GM12878 (cell line): ENCODE measurements at regions not wholly inside any gene's neighbourhood (a gene's known extent, or its start where the extent isn't known, plus 50 kb on each side); places are given as distances from the start of the nearest gene placed in this dataset.

ENCODE experiments used
- ATAC-seq: fragments of 200-7000 bp; cut with Tn5 transposase; 3 replicates; pipeline ENCODE4 v1.9.1; 2020; ENCODE audit warnings: mild to moderate bottlenecking, moderate library complexity
- BruUV-seq: library from RNA; stranded (reverse); fragments of 400-500 nt; replicated peaks from 2 replicates; lab custom pipeline; 2021; lab: Mats Ljungman, UMichigan
- CTCF ChIA-PET: fragments of 300-600 bp; sonication (Branson Sonifier 250); formaldehyde crosslinking; extraction: SDS; loops from one replicate; lab custom pipeline; 2021; ENCODE audit warnings: inconsistent platforms; lab: Yijun Ruan, JAX
- POLR2A ChIA-PET: fragments of 350-600 bp; formaldehyde crosslinking; extraction: SDS; loops from one replicate; lab custom pipeline; 2021; ENCODE audit warnings: inconsistent platforms; lab: Charles Lee
- RAD21 ChIA-PET: fragments of 300-600 bp; sonication (Branson Sonifier 250); formaldehyde crosslinking; loops from one replicate; lab custom pipeline; 2023; ENCODE audit warnings: antibody characterized with exemption; ENCODE audit not compliant: unreplicated experiment; lab: Charles Lee
- SMC1A ChIA-PET: fragments of 300-600 bp; sonication (Branson Sonifier 250); formaldehyde crosslinking; loops from one replicate; lab custom pipeline; 2023; ENCODE audit not compliant: unreplicated experiment, uncharacterized antibody; lab: Charles Lee
- DNase-seq: peaks from one replicate; pipeline ENCODE4 v3.0.0-alpha.2; 2011; ENCODE audit warnings: low read depth, low spot score
- FAIRE-seq: peaks from 3 replicates; lab custom pipeline; 2011; peaks lifted over from hg19 to GRCh38; lab: Jason Lieb, UNC
- H2AFZ ChIP-seq: 2 replicates; pipeline ENCODE4 v1.6.0; 2011; ENCODE audit warnings: low read depth, low read length, control low read depth; ENCODE audit not compliant: control insufficient read depth
- H3K27ac ChIP-seq: 2 replicates; pipeline ENCODE4 v1.5.1; 2011; ENCODE audit warnings: control low read depth; ENCODE audit not compliant: control insufficient read depth, insufficient read depth
- H3K27me3 ChIP-seq, 2 experiments: replicated peaks in 1 of 2; 2 replicates each; pipeline versions ENCODE4 v1.6.0 to v1.6.1; 2011; ENCODE audit warnings: low read length in 1 of 2; ENCODE audit not compliant: control insufficient read depth in 2 of 2, insufficient read depth in 2 of 2
- H3K36me3 ChIP-seq, 2 experiments: 2 replicates each; pipeline ENCODE4 v1.5.1; 2011; ENCODE audit warnings: low read length in 1 of 2; ENCODE audit not compliant: control insufficient read depth in 2 of 2, insufficient read depth in 2 of 2
- H3K4me1 ChIP-seq: 2 replicates; pipeline ENCODE4 v1.6.1; 2011; ENCODE audit warnings: mild to moderate bottlenecking, low read length, moderate library complexity, mixed read lengths; ENCODE audit not compliant: control insufficient read depth, insufficient read depth
- H3K4me2 ChIP-seq: 2 replicates; pipeline ENCODE4 v1.6.0; 2011; ENCODE audit warnings: control low read depth; ENCODE audit not compliant: control insufficient read depth, insufficient read depth
- H3K4me3 ChIP-seq: fragments of 200-600 bp; sonication (generic); 2 replicates; pipeline ENCODE4 v1.5.1; 2016
- H3K79me2 ChIP-seq: 2 replicates; pipeline ENCODE4 v1.6.0; 2011; ENCODE audit warnings: low read length; ENCODE audit not compliant: control insufficient read depth, insufficient read depth
- H3K9ac ChIP-seq: 2 replicates; pipeline ENCODE4 v1.8.0; 2011; ENCODE audit warnings: low read length, control low read depth, mixed read lengths; ENCODE audit not compliant: control insufficient read depth, insufficient read depth
- H3K9me3 ChIP-seq: replicated peaks from 3 replicates; pipeline ENCODE4 v1.5.1; 2011; ENCODE audit warnings: mild to moderate bottlenecking, low read length; ENCODE audit not compliant: control insufficient read depth, insufficient read depth
- H4K20me1 ChIP-seq: 2 replicates; pipeline ENCODE4 v1.6.0; 2011; ENCODE audit not compliant: control insufficient read depth, insufficient read depth
- E2F4 ChIP-seq: IDR thresholded peaks from 2 replicates; pipeline ENCODE4 v1.6.1; 2012; ENCODE audit warnings: low read depth, low read length, improper control_type of control experiment
- E2F8 ChIP-seq: fragments of 450-650 bp; IDR thresholded peaks from 2 replicates; pipeline ENCODE4 v1.6.1; 2018; ENCODE audit warnings: mild to moderate bottlenecking, low read depth, moderate library complexity; ENCODE audit not compliant: partially characterized antibody
- MYB ChIP-seq: fragments of 150-350 bp; IDR thresholded peaks from 2 replicates; pipeline ENCODE4 v1.6.1; 2014; ENCODE audit warnings: mild to moderate bottlenecking, low read depth, low read length, borderline replicate concordance
- ZZZ3 ChIP-seq: IDR thresholded peaks from 2 replicates; pipeline ENCODE4 v1.6.1; 2011; ENCODE audit warnings: low read depth; ENCODE audit not compliant: control insufficient read depth, insufficient read length
- WGBS: methylation state at CpG from one replicate; pipeline ENCODE4 v1.1.6; 2016; ENCODE audit warnings: low lambda C conversion rate; ENCODE audit not compliant: insufficient replicate concordance, insufficient coverage; ENCODE audit errors: missing lambda C conversion rate; 5-methylcytosine and 5-hydroxymethylcytosine counted together
- in situ Hi-C: fragments of 300-500 bp; cut with MboI; formaldehyde crosslinking; loops from 9 replicates; pipeline ENCODE4 v1.14.3; 2018; ENCODE audit warnings: mixed read lengths
- intact Hi-C: fragments of 100-400 bp; cut with micrococcal nuclease; formaldehyde crosslinking; loops from one replicate; pipeline ENCODE4 v1.14.2; 2022; ENCODE audit not compliant: unreplicated experiment

- WGBS: 19% methylated on average over 2 of the region's 2 CpGs
- Histone ChIP-seq H3K27me3 (no peaks in the 10 kb centered on the region), H3K9ac (no peak overlapping the region), H3K36me3 (no peaks in the 10 kb centered on the region), H3K27ac (no peak overlapping the region), H4K20me1 (no peaks in the 10 kb centered on the region), H2AFZ (no peak overlapping the region), H3K4me2 (no peak overlapping the region), H3K4me3 (no peak overlapping the region), H3K79me2 (no peaks in the 10 kb centered on the region), H3K9me3 (no peaks in the 10 kb centered on the region), H3K4me1 (no peaks in the 10 kb centered on the region)
- DNase-seq: no peak
- RAD21 ChIA-PET: no interaction called here
- in situ Hi-C loops: no loop called here
- no peak for TF ChIP-seq E2F8
- no peak for TF ChIP-seq E2F4
- no peak for TF ChIP-seq ZZZ3
- TF ChIP-seq MYB: no peak
- ATAC-seq: no peak
- no TSS peak for BruUV-seq
- POLR2A ChIA-PET: no interaction called here
- intact Hi-C loops: no loop called here
- CTCF ChIA-PET: interaction anchor here (0.6 kb wide), 1 partner anchor 95 kb away, joined by 3 read pairs; no protein-coding TSS in a partner anchor
- FAIRE-seq: no peak
- SMC1A ChIA-PET: no interaction called here
Measured at GRCh38 chr9:88266416-88266815, 121.8 kb upstream of the SPIN1 start.
